GF-D8 (cell line): ENCODE measurements at regions not wholly inside any gene's neighbourhood (a gene's known extent, or its start where the extent isn't known, plus 50 kb on each side); places are given as distances from the start of the nearest gene placed in this dataset.
"Not testable (repeated sequence)": the region's sequence is repeated elsewhere in the genome, so short reads cannot be mapped to it uniquely, and the experiment has no call there.

ENCODE experiments used
- DNase-seq: peaks from one replicate; lab custom pipeline; 2025; lab: John Stamatoyannopoulos, UW

DNA sequence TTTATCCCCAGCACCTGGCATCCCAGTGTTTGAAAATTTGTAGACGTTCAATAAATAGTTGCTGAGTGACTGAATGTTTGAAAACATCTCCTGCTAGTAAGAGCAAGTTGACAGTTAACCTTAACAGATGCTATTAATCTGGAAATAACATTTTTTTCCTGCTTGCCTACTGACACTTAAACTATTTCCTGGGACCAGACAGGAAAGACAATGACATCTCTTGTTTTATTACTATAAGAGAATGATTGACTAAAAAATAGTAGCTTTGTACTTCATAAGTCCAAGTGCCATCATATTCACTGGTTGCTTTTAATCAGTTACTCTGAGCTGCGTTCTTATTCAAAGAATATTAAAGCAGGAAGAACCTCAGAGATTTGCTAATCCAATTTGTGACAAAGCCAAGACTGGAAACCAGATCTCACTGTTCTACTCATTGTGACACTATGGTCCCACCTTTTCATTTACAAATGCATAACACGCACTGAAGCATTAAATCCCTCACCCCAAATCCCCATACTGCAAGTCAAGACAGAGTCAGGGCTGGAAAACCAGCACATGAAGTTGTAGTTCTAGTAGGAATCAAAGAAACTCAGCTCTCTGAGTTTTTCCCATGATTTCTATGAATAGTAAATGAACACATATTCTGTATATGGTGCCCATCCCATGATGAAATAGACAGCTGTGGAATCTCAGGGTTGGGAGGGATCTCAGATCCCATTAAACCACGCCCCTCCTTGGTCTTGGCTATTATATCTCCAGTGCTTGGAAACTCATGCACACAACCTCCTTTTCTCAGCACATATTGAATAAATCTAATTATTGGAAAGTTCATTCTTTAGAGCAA, 212.7 kb upstream of the P2RY1 start:
- no peak for DNase-seq

DNA sequence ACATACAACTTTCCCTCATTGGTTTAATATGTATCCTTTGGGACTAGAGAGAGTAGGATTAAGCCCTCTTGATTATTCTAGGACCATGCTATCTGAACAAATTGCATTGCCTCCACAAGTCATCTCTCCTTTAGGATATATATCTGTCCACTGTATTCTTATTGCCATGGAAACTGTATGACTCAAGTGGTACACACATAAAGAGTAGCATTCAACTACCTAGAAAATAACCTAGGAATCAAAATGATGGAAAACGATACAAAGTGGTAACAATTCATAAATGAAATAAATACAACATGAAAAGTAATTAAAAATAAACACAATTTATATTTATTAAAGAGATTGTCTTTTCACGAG, 212.1 kb upstream of the P2RY1 start:
- DNase-seq: no peak

DNA sequence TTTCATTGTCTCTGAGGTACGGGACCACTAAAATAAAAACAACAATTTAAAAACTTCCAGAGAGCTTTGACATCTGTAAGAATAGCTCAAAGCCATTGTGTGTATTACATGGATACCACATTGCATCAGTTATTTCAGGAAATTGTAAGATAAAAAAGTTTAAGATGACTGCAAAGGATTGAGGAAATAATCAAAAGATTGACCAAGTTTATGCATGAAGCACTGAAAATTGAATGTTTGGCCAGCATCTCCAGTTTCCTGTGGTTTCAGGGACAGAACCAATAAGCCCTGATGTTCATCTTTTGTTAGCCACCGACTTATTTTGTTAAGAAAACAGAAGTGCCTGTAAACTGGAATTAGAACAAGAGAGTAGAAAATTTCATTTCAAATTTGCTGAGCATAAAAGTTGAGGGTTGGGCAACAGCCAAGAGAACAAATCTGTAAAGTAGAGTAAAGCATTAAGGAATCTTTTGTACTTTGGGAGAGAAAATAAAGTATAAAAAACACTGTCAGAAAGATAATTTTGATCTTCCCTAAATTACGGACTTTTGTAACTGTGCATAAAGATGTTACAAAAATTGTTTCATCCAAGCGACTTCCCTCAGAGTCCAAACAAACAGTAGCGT, 211.5 kb upstream of the P2RY1 start:
- DNase-seq: no peak

DNA sequence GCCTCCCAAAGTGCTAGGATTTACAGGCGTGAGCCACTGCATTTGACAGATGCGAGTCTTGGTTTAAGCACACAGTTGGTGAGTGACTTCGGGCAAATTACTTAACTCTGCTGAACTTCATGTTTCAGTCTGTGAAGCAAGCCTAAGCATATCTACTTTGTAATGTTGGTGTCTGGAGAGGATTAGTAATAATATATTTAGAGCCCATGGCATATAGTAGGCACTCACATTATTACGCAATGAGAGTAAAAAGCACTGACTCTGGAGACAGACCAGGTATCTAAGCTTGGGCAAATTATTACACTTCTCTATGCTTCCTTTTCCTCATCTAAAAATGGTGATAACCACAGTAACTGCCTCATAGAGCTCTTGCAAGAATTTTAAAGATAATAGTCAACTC, 208.7 kb upstream of the P2RY1 start:
- no peak for DNase-seq

DNA sequence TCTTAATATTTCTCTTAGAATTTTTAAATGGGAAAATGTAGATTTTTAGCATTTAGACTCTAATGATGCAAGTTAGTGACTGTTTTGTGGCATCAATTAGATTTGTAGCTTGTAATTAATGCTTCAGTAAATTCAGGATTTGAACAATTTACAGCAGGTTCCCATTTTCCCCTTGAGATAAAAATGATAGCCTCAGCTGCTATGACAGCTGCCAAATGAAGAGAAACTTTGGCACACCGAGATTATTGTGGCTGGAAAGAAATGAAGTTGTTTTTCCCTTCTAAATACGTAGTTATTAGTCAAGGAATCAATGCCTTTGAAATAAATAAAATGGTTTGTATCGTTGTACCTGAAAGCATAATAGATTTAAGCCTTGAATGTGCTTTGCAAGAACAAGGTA, 206.4 kb upstream of the P2RY1 start:
- DNase-seq: no peak

DNA sequence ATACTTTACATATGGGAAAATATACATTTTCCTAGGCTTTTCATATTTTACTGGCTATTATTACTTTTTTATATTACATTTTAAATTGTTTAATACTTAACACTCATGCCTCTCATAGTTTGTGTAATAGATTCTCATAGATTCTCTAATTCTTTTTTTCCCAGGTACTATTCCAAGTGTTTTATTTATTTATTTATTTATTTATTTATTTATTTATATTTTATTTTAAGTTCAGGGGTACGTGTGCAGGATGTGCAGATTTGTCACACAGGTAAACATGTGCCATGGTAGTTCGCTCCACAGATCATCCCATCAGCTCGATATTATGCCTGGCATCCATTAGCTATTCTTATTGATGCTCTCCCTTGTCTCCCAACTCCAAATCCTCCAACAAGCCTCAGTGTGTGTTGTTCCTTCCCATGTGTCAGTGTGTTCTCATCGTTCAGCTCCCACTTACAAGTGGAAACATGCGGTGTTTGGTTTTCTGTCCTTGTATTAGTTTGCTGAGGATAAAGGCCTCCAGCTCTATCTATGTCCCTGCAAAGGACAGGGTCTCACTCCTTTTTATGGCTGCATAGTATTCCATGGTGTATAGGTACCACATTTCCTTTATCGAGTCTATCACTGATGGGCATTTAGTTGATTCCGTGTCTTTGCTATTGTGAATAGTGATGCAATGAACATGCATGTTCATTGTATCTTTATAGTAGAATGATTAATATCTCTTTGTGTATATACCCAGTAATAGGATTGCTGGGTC, 205.4 kb upstream of the P2RY1 start:
- DNase-seq: no peak

DNA sequence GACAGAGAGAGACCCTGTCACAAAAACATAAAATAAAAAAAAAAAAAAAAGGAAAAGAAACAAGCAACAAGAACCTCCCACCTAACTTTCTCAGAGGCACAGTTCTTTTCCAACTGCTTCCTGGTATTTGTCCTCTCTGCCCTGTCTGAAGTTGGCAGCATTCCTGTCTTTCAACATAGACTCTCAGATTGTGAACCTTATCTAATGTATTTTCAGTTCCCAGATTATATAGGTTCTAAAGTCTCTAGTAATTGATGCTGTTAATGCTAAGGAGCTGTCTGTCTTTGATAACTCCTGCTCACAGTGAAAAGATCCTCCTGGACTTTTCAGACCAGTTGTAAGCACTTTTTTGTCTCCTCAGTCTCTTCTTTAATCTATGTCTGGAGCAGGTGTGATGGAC, 199.5 kb upstream of the P2RY1 start:
- DNase-seq: no peak

DNA sequence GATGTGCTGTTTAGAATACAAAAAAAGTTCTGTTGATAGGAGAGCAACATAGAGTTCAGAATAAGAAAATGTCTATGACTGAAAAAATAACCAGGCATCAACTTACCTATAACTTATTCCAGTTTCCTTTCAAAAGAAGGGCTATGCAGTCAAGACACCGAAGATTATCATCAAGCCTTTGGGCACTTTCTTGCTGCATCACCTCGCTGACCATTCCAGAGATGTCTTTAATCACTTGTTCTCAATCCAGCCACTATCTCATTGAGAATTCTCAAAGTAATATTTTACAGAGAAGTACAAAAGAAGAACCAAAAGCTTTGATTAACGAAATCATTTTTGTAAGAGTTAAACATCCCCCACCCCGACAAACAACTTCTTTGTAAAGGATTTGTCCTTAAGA, 198.3 kb upstream of the P2RY1 start:
- no peak for DNase-seq

DNA sequence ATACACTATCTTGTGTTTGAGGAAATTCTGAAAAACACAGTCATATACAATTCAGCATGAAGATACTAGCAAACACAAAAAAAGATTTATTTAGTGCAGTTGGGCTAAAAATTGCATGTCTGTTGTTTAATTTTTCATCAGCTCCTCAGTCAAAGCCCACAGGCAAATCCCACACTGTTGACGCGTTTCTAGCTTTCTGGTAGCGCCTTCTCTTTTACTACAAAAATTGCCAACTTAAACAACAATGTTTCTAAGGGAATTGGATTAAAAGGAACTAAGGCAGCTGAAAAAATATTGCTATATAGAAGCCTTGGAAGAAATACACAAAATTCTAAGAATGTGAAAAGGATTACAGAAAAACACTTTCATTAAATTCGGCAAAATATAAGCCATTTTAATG, 196.7 kb upstream of the P2RY1 start:
- no peak for DNase-seq

DNA sequence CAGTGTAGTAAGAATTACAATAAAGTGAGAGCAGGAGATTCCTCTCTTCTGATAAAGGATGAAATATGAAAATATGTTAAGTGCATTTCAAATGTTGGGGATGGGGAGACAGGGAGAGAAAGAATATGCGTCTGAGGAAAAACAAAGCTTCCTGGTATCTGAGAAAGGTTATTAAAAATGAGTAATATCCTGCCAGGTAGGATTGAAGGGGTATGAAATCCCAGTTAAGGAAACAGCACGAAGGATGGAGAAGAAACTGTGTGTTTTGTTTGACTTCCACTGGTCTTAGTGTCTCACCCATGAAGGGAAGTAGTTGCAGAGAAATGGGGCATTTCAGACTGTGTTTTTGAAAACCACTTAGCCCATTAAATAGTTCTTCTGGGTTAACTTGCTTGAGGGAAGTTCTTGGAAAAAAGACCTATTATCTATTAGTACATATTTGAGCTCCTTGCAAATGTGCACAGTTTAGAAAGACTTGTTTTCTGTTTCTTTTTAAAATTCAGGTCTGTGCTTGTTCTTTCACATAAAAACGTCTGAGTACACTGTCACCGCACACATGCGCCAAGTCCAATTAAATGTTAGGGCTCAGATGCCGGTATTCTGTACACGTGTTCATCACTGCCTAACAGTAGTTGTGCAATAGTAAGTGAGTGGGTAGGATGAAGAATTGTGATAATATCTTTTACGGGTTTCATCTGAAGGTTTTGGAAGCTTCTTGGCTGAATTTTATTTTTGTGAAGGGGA, 196.1 kb upstream of the P2RY1 start:
- DNase-seq: no peak

DNA sequence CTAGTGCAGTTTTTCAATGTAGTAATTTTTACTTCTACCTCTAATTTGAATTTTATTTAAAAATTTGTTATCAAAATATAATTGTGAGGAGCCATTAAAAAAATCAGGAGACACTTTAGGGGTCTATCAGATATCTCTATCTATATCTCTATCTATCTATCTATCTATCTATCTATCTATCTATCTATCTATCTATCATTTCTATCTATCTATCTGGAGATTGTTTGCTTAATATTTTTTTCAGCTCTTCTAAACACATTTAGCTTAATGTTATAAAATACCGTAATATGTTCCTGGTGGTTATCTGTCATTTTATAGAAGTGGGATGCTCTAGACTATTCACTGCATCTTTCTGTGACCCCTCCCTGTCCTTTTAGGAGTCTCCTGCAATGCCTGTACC, 193.7 kb upstream of the P2RY1 start:
- DNase-seq: no peak

DNA sequence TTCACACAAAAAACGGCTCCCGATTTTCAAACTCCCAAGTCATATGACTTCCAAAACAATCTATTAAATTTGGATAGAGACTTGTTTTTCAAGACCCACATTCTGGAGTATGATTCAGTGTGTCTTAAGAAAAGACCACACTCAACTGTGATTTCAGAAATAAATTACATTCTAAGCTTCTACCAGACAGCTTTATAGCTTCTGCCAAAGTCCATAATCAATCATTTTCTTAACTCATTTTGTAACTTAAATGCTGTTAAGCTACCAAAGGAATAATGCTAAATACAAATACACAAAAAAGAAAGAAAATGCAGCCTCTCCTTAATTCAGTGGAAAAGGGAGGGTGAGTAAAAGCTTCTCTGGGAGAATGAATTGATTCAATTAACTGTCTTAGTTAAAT, 192.3 kb upstream of the P2RY1 start:
- no peak for DNase-seq

DNA sequence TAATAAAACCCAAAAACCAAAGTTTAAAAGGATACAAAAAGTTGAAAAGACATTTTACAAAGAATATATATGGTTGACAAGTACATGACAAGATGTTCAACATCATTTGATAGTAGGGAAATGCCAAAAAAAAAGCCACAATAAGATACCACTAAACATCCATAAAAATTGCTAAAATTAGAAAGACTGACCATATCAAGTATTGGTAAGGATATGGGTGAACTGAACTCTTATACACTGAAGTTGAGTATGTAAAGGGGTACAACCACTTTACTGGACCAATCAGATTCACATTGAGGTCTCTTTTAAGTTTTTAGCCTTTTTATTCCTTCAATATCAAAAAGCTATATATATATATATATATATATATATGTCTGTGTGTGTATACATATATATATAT, 190.5 kb upstream of the P2RY1 start:
- DNase-seq: no peak

DNA sequence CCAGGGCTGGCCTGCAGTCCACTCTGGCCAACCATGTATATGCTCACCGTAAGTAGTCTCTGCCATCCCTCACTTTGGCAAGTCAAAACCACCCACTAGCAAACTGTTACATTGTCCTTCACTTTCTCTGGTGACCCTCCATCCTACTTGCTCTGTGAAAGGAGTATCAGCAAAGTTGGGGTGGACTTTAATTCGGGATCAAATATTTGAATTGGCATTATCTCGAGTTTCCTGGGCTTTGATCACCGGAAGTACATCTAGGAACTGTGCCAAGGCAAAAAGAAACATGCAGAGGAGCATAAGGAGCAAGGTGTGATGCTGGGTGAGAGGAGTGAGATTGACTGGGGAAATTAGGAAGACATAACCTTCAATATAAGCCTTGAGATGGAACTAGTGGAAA, 188.9 kb upstream of the P2RY1 start:
- no peak for DNase-seq

DNA sequence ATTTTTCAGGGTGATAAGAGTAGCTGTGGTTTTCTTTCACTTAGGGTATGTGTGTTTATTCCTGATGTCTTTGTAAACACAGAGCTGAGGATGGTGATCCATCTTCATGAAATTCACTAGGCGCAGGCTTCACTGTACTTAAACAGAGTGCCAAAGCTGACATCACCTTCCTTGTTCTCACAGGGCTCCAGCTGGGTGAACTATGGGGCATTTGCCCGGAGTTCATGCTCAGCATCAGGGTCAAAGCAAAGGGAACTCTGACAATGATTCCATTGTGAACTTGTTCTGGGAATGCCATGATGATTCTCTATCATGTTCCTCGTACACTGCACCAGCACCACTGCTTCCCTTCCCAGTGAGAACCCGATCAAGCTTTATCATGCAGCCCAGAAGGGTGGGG, 184.8 kb upstream of the P2RY1 start:
- DNase-seq: no peak

DNA sequence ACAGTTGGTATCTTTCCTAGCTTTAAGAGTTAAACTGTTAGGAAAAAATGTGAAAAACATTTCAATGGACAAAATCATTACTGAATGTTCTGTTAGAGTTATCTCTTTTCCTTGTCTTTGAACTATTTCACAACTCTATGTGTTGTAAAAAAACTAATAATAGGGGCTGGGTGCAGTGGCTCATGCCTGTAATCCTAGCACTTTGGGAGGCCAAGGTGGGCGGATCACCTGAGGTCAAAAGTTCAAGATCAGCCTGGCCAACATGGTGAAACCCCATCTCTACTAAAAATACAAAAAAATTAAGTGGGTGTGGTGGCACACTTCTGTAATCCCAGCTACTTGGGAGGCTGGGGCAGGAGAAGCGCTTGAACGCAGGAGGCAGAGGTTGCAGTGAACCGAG, 184.0 kb upstream of the P2RY1 start:
- DNase-seq: not testable (repeated sequence)

DNA sequence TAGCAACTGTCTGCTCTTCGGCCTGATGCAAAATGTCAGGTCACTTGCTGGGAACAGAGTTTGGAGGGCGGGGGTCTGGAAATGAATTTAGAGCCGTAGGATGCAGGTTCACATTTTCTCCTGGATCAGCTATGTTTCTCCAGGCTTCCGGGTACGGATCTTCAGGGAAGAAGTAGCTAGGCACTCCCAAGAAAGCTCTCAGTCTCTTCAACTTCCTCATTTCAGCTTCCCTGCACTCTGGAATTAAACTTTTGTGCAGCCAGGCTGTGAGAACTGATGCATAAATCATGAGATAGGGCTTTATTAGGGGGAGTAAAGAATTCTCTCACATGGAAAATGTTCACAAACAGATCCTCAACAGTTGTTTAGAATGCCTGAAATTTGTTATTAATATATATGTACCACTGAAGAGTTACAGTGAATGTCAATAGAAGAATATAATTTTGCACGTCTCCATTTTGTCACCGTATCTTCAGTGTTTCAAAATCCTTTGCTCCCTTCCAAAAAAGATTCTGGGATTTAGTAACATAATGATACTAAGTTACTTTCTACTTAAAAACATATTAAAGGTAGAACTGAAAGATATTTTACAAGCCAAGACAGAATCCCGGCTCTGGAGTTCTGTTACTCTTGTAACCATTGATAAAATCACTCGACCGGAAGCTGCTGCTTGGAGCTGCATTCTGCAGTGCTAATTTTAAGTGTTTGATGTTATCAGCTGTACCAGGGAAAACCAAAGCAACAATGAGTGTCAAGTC, 178.5 kb upstream of the P2RY1 start:
- no peak for DNase-seq

DNA sequence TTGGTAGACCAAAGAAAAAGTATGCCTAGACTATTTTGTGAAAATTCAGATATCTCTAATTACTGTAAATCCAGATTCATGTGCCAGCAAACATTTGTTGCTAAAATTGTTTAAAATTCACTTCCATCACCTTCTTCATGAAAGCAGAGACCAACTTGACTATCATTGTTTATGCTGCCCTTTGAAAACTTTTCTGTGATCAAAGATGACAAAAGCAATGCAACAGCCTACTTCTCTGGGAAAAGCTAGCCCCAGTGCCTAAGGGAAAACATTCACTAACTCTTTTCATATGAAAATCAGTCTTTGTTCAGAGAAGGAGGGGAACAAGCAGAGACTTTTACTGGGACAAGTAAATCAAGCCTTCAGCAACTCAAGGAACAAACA, 178.0 kb upstream of the P2RY1 start:
- DNase-seq: no peak

DNA sequence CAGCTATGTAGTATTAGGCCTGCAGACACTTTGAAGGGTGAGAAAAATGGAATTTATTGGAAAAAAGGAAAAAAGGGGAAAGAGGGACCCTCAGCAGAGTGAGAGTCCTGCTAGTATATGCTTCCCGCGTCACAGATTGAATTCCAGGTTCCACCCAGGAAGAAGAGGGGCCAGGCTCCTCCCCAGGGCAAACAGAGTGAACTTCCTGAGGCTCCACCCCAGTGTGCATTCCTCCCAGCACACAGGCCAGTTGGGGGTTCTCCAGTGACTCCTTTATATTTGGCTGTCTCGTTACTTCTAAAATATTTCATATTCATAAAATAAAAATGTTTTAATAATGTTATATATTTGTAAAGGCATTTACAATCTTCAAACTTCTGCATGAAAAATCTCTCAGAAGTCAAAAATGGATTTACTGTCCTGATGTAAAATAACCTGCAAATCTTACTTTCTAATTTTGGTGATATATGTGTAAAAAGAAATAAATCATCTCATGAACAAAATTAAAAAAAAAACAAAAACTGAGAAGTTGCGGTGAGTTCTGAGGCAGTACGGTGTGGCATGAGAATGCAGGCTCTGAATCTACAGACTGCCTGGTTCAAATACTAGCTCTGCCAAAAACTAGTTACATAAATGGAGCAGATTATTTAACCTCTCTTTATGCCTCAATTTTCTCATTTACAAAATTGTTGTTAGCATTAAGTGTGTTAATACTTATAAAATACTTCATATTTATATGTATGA, 175.8 kb upstream of the P2RY1 start:
- no peak for DNase-seq

DNA sequence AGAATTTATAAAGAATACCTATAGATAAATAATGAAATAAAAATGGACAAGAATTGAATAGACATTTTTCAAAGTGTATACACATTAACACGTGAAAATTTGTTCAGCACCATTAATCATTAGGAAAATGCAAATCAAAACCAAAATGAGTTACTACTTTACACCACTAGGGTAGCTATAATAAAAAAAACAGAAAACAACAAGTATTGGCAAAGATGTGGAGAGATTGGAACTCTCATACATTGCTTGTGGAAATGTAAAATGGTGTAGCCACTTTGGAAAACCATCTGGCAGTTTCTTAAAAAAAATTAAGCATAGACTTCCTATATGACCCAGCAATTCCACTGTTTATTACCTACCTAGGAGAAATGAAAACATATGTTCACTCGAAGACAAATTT, 172.8 kb upstream of the P2RY1 start:
- DNase-seq: no peak

DNA sequence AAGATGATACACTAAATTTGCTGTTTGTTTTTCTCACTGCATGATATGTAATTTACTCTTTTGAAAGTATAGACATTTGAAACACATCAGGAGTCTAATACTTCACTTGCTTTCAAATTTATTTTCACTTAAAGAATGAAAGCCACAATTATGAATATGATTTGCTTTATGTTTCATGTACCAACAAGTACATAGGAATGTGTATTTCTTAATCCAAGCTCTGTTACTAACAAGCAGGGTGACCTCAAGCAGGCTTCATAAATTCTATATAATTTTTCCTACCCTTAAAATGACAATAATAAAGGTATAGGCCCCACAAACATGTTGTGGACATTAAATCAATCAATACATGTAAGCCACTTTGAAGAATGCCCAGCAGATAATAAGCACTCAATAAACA, 170.2 kb upstream of the P2RY1 start:
- DNase-seq: no peak
